WTC11 (cell line): ENCODE measurements at regions not wholly inside any gene's neighbourhood (a gene's known extent, or its start where the extent isn't known, plus 50 kb on each side); places are given as distances from the start of the nearest gene placed in this dataset.

ENCODE experiments used
- ATAC-seq: fragments of 200-7000 bp; cut with Tn5 transposase; 2 replicates; pipeline ENCODE4 v1.10.0; 2021; ENCODE audit warnings: mild to moderate bottlenecking, moderate library complexity
- CTCF ChIA-PET: fragments of 300-600 bp; sonication (Branson Sonifier 250); formaldehyde crosslinking; loops from one replicate; lab custom pipeline; 2021; ENCODE audit warnings: antibody characterized with exemption; lab: Charles Lee
- POLR2A ChIA-PET: fragments of 350-600 bp; sonication (Branson Sonifier 250); formaldehyde crosslinking; loops from one replicate; lab custom pipeline; 2021; ENCODE audit warnings: antibody characterized with exemption; lab: Charles Lee
- DNase-seq: peaks from one replicate; pipeline ENCODE4 v3.0.0; 2021; ENCODE audit warnings: low spot score
- H3K27ac Mint-ChIP-seq: 2 replicates; pipeline ENCODE4 v1.8.0; 2021; ENCODE audit warnings: mixed read lengths
- H3K27me3 Mint-ChIP-seq: 2 replicates; pipeline ENCODE4 v1.8.0; 2021; ENCODE audit warnings: low read depth, mild to moderate bottlenecking, moderate library complexity, mixed read lengths
- H3K36me3 Mint-ChIP-seq: 2 replicates; pipeline ENCODE4 v1.8.0; 2021; ENCODE audit warnings: mixed read lengths
- H3K4me1 Mint-ChIP-seq: 2 replicates; pipeline ENCODE4 v1.8.0; 2022; ENCODE audit warnings: mixed read lengths
- H3K4me3 Mint-ChIP-seq: 2 replicates; pipeline ENCODE4 v1.8.0; 2021; ENCODE audit warnings: mild to moderate bottlenecking, moderate library complexity, mixed read lengths
- H3K9me3 Mint-ChIP-seq: 2 replicates; pipeline ENCODE4 v1.8.0; 2021; ENCODE audit warnings: mixed read lengths
- CDX4 ChIP-seq: fragments of 250-450 bp; sonication (Bioruptor Pico); IDR thresholded peaks from 2 replicates; pipeline ENCODE4 v1.9.0; 2021; ENCODE audit warnings: moderate library complexity, mild to moderate bottlenecking, inconsistent platforms, borderline replicate concordance
- E2F1 ChIP-seq: sonication (generic); formaldehyde crosslinking; IDR thresholded peaks from 2 replicates; pipeline ENCODE4 v1.8.0; 2022; ENCODE audit warnings: mild to moderate bottlenecking, missing genetic modification reagents
- E2F4 ChIP-seq: sonication (generic); formaldehyde crosslinking; IDR thresholded peaks from 2 replicates; pipeline ENCODE4 v1.8.1; 2022; ENCODE audit warnings: low read depth, mild to moderate bottlenecking, moderate library complexity, missing genetic modification reagents, borderline replicate concordance
- EMX1 ChIP-seq: fragments of 250-450 bp; sonication (Bioruptor Pico); IDR thresholded peaks from 2 replicates; pipeline ENCODE4 v1.8.0; 2021; ENCODE audit warnings: mild to moderate bottlenecking
- ETV6 ChIP-seq: sonication (generic); formaldehyde crosslinking; IDR thresholded peaks from 2 replicates; pipeline ENCODE4 v1.8.1; 2022; ENCODE audit warnings: mild to moderate bottlenecking, missing genetic modification reagents
- GABPB1 ChIP-seq: sonication (generic); formaldehyde crosslinking; IDR thresholded peaks from 2 replicates; pipeline ENCODE4 v1.8.1; 2023; ENCODE audit warnings: mild to moderate bottlenecking, missing genetic modification reagents
- GRHL2 ChIP-seq: fragments of 250-450 bp; sonication (Bioruptor Pico); IDR thresholded peaks from 2 replicates; pipeline ENCODE4 v1.8.0; 2022; ENCODE audit warnings: mild to moderate bottlenecking, moderate library complexity; ENCODE audit not compliant: insufficient replicate concordance, severe bottlenecking
- HMGA2 ChIP-seq: fragments of 250-450 bp; sonication (Bioruptor Pico); IDR thresholded peaks from 2 replicates; pipeline ENCODE4 v1.4.0; 2021; ENCODE audit warnings: mild to moderate bottlenecking, moderate library complexity
- IRF1 ChIP-seq: sonication (generic); formaldehyde crosslinking; IDR thresholded peaks from 2 replicates; pipeline ENCODE4 v1.8.0; 2023; ENCODE audit warnings: missing genetic modification reagents
- JAZF1 ChIP-seq: fragments of 250-450 bp; sonication (Bioruptor Pico); IDR thresholded peaks from 2 replicates; pipeline ENCODE4 v1.9.0; 2021; ENCODE audit warnings: moderate library complexity, mild to moderate bottlenecking, inconsistent platforms
- NR2C2 ChIP-seq: sonication (generic); formaldehyde crosslinking; IDR thresholded peaks from 2 replicates; pipeline ENCODE4 v1.8.0; 2022; ENCODE audit warnings: mild to moderate bottlenecking, missing genetic modification reagents
- OVOL2 ChIP-seq: fragments of 250-450 bp; sonication (Bioruptor Pico); IDR thresholded peaks from 2 replicates; pipeline ENCODE4 v1.9.0; 2021; ENCODE audit warnings: mild to moderate bottlenecking, borderline replicate concordance
- PREB ChIP-seq: sonication (generic); formaldehyde crosslinking; IDR thresholded peaks from 2 replicates; pipeline ENCODE4 v1.8.1; 2022; ENCODE audit warnings: mild to moderate bottlenecking, missing genetic modification reagents, moderate library complexity, borderline replicate concordance
- PRRX2 ChIP-seq: fragments of 250-450 bp; sonication (Bioruptor Pico); IDR thresholded peaks from 2 replicates; pipeline ENCODE4 v1.8.0; 2021; ENCODE audit warnings: mild to moderate bottlenecking
- RORB ChIP-seq: fragments of 250-450 bp; sonication (Bioruptor Pico); IDR thresholded peaks from 2 replicates; pipeline ENCODE4 v1.9.0; 2021; ENCODE audit warnings: mild to moderate bottlenecking
- SMAD3 ChIP-seq: sonication (generic); formaldehyde crosslinking; IDR thresholded peaks from 2 replicates; pipeline ENCODE4 v1.8.0; 2022; ENCODE audit warnings: missing genetic modification reagents, mild to moderate bottlenecking, borderline replicate concordance
- SMAD4 ChIP-seq: sonication (generic); formaldehyde crosslinking; IDR thresholded peaks from 2 replicates; pipeline ENCODE4 v1.8.0; 2022; ENCODE audit warnings: mild to moderate bottlenecking, missing genetic modification reagents
- SOX15 ChIP-seq: fragments of 250-450 bp; sonication (Bioruptor Pico); IDR thresholded peaks from 2 replicates; pipeline ENCODE4 v1.9.0; 2021; ENCODE audit warnings: mild to moderate bottlenecking
- TCF7 ChIP-seq: sonication (generic); formaldehyde crosslinking; IDR thresholded peaks from 2 replicates; pipeline ENCODE4 v1.8.0; 2022; ENCODE audit warnings: mild to moderate bottlenecking, low read depth, missing genetic modification reagents, moderate library complexity
- ZMAT4 ChIP-seq: fragments of 250-450 bp; sonication (Bioruptor Pico); IDR thresholded peaks from 2 replicates; pipeline ENCODE4 v1.9.0; 2021; ENCODE audit warnings: mild to moderate bottlenecking
- ZNF121 ChIP-seq: sonication (generic); formaldehyde crosslinking; IDR thresholded peaks from 2 replicates; pipeline ENCODE4 v1.8.0; 2023; ENCODE audit warnings: missing genetic modification reagents
- ZNF281 ChIP-seq: sonication (generic); formaldehyde crosslinking; IDR thresholded peaks from 2 replicates; pipeline ENCODE4 v1.8.0; 2023; ENCODE audit warnings: mild to moderate bottlenecking, missing genetic modification reagents
- ZNF416 ChIP-seq: fragments of 250-450 bp; sonication (Bioruptor Pico); IDR thresholded peaks from 2 replicates; pipeline ENCODE4 v1.9.0; 2021; ENCODE audit warnings: mild to moderate bottlenecking, inconsistent platforms
- ZNF425 ChIP-seq: fragments of 250-450 bp; sonication (Bioruptor Pico); conservative IDR thresholded peaks from 2 replicates; pipeline ENCODE4 v1.9.0; 2021; ENCODE audit warnings: mild to moderate bottlenecking
- ZSCAN18 ChIP-seq: fragments of 250-450 bp; sonication (Bioruptor Pico); IDR thresholded peaks from 2 replicates; pipeline ENCODE4 v2.1.2; 2022; ENCODE audit warnings: mild to moderate bottlenecking, moderate library complexity

- TF ChIP-seq GABPB1 (CRISPR knock-in tag) = no peak
- TF ChIP-seq SOX15 (CRISPR knock-in tag) = no peak
- TF ChIP-seq RORB (CRISPR knock-in tag) = no peak
- no peak for TF ChIP-seq ZMAT4
- TF ChIP-seq ZNF121 (CRISPR knock-in tag) = no peak
- TF ChIP-seq SMAD4 (CRISPR knock-in tag) = no peak
- TF ChIP-seq ZNF425 = no peak
- TF ChIP-seq EMX1 = no peak
- TF ChIP-seq GRHL2 (CRISPR knock-in tag) = no peak
- TF ChIP-seq ZNF416 = no peak
- TF ChIP-seq CDX4 = no peak
- TF ChIP-seq NR2C2 (CRISPR knock-in tag) = no peak
- TF ChIP-seq ZNF281 (CRISPR knock-in tag) = no peak
- POLR2A ChIA-PET = no interaction called here
- ATAC-seq (no peak), DNase-seq (no peak)
- no peaks in the 10 kb centered on the region; the same call in 1 of the 2 replicates for H3K36me3 Mint-ChIP-seq
- peaks cover 7% of the 10 kb centered on the region for H3K4me1 Mint-ChIP-seq
- no peak overlapping the region for H3K4me3 Mint-ChIP-seq
- H3K9me3 Mint-ChIP-seq = peaks cover 17% of the 10 kb centered on the region
- CTCF ChIA-PET = no interaction called here
- H3K27ac Mint-ChIP-seq = no peak overlapping the region
- peaks cover 2% of the 10 kb centered on the region; the same call in 1 of the 2 replicates for H3K27me3 Mint-ChIP-seq
These were observed 211.5 kb downstream of the BCOR start for GRCh38 chrX:39886282-39886681.

GRCh38 chrX:39888730-39889129 is 209.0 kb downstream of the BCOR start:
- ATAC-seq = no peak
- DNase-seq = no peak
- ChIA-PET POLR2A (no interaction called here), CTCF (no interaction called here)
- peaks cover 17% of the 10 kb centered on the region for H3K9me3 Mint-ChIP-seq
- H3K27ac Mint-ChIP-seq = no peak overlapping the region
- no peak overlapping the region for H3K4me3 Mint-ChIP-seq
- H3K36me3 Mint-ChIP-seq = no peaks in the 10 kb centered on the region; the same call in 1 of the 2 replicates
- no peaks in the 10 kb centered on the region; the same call in 1 of the 2 replicates for H3K27me3 Mint-ChIP-seq
- H3K4me1 Mint-ChIP-seq = peaks cover 14% of the 10 kb centered on the region
- TF ChIP-seq IRF1 (CRISPR knock-in tag) (no peak), SMAD3 (CRISPR knock-in tag) (no peak), NR2C2 (CRISPR knock-in tag) (no peak), ZSCAN18 (CRISPR knock-in tag) (no peak), HMGA2 (CRISPR knock-in tag) (no peak), TCF7 (no peak), E2F1 (CRISPR knock-in tag) (no peak), PRRX2 (no peak), OVOL2 (no peak), PREB (CRISPR knock-in tag) (no peak), E2F4 (CRISPR knock-in tag) (no peak), ETV6 (CRISPR knock-in tag) (no peak), JAZF1 (CRISPR knock-in tag) (no peak), ZMAT4 (no peak)
